WTC11 (cell line): ENCODE measurements at regions not wholly inside any gene's neighbourhood (a gene's known extent, or its start where the extent isn't known, plus 50 kb on each side); places are given as distances from the start of the nearest gene placed in this dataset.
"Not testable (repeated sequence)": the region's sequence is repeated elsewhere in the genome, so short reads cannot be mapped to it uniquely, and the experiment has no call there.

ENCODE experiments used
- ATAC-seq: fragments of 200-7000 bp; cut with Tn5 transposase; 2 replicates; pipeline ENCODE4 v1.10.0; 2021; ENCODE audit warnings: mild to moderate bottlenecking, moderate library complexity
- CTCF ChIA-PET: fragments of 300-600 bp; sonication (Branson Sonifier 250); formaldehyde crosslinking; loops from one replicate; lab custom pipeline; 2021; ENCODE audit warnings: antibody characterized with exemption; lab: Charles Lee
- POLR2A ChIA-PET: fragments of 350-600 bp; sonication (Branson Sonifier 250); formaldehyde crosslinking; loops from one replicate; lab custom pipeline; 2021; ENCODE audit warnings: antibody characterized with exemption; lab: Charles Lee
- DNase-seq: peaks from one replicate; pipeline ENCODE4 v3.0.0; 2021; ENCODE audit warnings: low spot score
- H3K27ac Mint-ChIP-seq: 2 replicates; pipeline ENCODE4 v1.8.0; 2021; ENCODE audit warnings: mixed read lengths
- H3K27me3 Mint-ChIP-seq: 2 replicates; pipeline ENCODE4 v1.8.0; 2021; ENCODE audit warnings: low read depth, mild to moderate bottlenecking, moderate library complexity, mixed read lengths
- H3K36me3 Mint-ChIP-seq: 2 replicates; pipeline ENCODE4 v1.8.0; 2021; ENCODE audit warnings: mixed read lengths
- H3K4me1 Mint-ChIP-seq: 2 replicates; pipeline ENCODE4 v1.8.0; 2022; ENCODE audit warnings: mixed read lengths
- H3K4me3 Mint-ChIP-seq: 2 replicates; pipeline ENCODE4 v1.8.0; 2021; ENCODE audit warnings: mild to moderate bottlenecking, moderate library complexity, mixed read lengths
- H3K9me3 Mint-ChIP-seq: 2 replicates; pipeline ENCODE4 v1.8.0; 2021; ENCODE audit warnings: mixed read lengths
- ATF6 ChIP-seq: sonication (generic); formaldehyde crosslinking; IDR thresholded peaks from 2 replicates; pipeline ENCODE4 v1.8.1; 2023; ENCODE audit warnings: mild to moderate bottlenecking, missing genetic modification reagents
- CBFB ChIP-seq: sonication (generic); formaldehyde crosslinking; IDR thresholded peaks from 2 replicates; pipeline ENCODE4 v1.8.1; 2022; ENCODE audit warnings: mild to moderate bottlenecking, low read depth, missing genetic modification reagents
- CREB1 ChIP-seq: sonication (generic); formaldehyde crosslinking; IDR thresholded peaks from 2 replicates; pipeline ENCODE4 v1.8.0; 2023; ENCODE audit warnings: mild to moderate bottlenecking, missing genetic modification reagents
- E2F1 ChIP-seq: sonication (generic); formaldehyde crosslinking; IDR thresholded peaks from 2 replicates; pipeline ENCODE4 v1.8.0; 2022; ENCODE audit warnings: mild to moderate bottlenecking, missing genetic modification reagents
- E2F5 ChIP-seq: sonication (generic); formaldehyde crosslinking; IDR thresholded peaks from 2 replicates; pipeline ENCODE4 v1.8.1; 2022; ENCODE audit warnings: mild to moderate bottlenecking, moderate library complexity, missing genetic modification reagents
- ETV6 ChIP-seq: sonication (generic); formaldehyde crosslinking; IDR thresholded peaks from 2 replicates; pipeline ENCODE4 v1.8.1; 2022; ENCODE audit warnings: mild to moderate bottlenecking, missing genetic modification reagents
- FOXP1 ChIP-seq: sonication (generic); formaldehyde crosslinking; IDR thresholded peaks from 2 replicates; pipeline ENCODE4 v1.8.0; 2022; ENCODE audit warnings: missing genetic modification reagents, mild to moderate bottlenecking, moderate library complexity, borderline replicate concordance
- GABPB1 ChIP-seq: sonication (generic); formaldehyde crosslinking; IDR thresholded peaks from 2 replicates; pipeline ENCODE4 v1.8.1; 2023; ENCODE audit warnings: mild to moderate bottlenecking, missing genetic modification reagents
- GTF2I ChIP-seq: fragments of 250-450 bp; sonication (Bioruptor Pico); conservative IDR thresholded peaks from 2 replicates; pipeline ENCODE4 v1.4.0; 2021; ENCODE audit warnings: mild to moderate bottlenecking
- HMGXB4 ChIP-seq: sonication (generic); formaldehyde crosslinking; IDR thresholded peaks from 2 replicates; pipeline ENCODE4 v1.8.1; 2023; ENCODE audit warnings: mild to moderate bottlenecking, moderate library complexity, missing genetic modification reagents
- NFE2L1 ChIP-seq: sonication (generic); formaldehyde crosslinking; IDR thresholded peaks from 2 replicates; pipeline ENCODE4 v1.8.1; 2023; ENCODE audit warnings: missing genetic modification reagents
- NFYB ChIP-seq: sonication (generic); formaldehyde crosslinking; conservative IDR thresholded peaks from 2 replicates; pipeline ENCODE4 v1.8.0; 2022; ENCODE audit warnings: low read depth, missing genetic modification reagents
- NR2C2 ChIP-seq: sonication (generic); formaldehyde crosslinking; IDR thresholded peaks from 2 replicates; pipeline ENCODE4 v1.8.0; 2022; ENCODE audit warnings: mild to moderate bottlenecking, missing genetic modification reagents
- OVOL2 ChIP-seq: fragments of 250-450 bp; sonication (Bioruptor Pico); IDR thresholded peaks from 2 replicates; pipeline ENCODE4 v1.9.0; 2021; ENCODE audit warnings: mild to moderate bottlenecking, borderline replicate concordance
- PREB ChIP-seq: sonication (generic); formaldehyde crosslinking; IDR thresholded peaks from 2 replicates; pipeline ENCODE4 v1.8.1; 2022; ENCODE audit warnings: mild to moderate bottlenecking, missing genetic modification reagents, moderate library complexity, borderline replicate concordance
- TP53 ChIP-seq: sonication (generic); formaldehyde crosslinking; IDR thresholded peaks from 2 replicates; pipeline ENCODE4 v1.8.1; 2023; ENCODE audit warnings: mild to moderate bottlenecking, missing genetic modification reagents
- ZBTB21 ChIP-seq: sonication (generic); formaldehyde crosslinking; IDR thresholded peaks from 2 replicates; pipeline ENCODE4 v1.8.1; 2023; ENCODE audit warnings: mild to moderate bottlenecking, missing genetic modification reagents, borderline replicate concordance
- ZNF219 ChIP-seq: sonication (generic); formaldehyde crosslinking; IDR thresholded peaks from 2 replicates; pipeline ENCODE4 v1.8.0; 2023; ENCODE audit warnings: missing genetic modification reagents, mild to moderate bottlenecking, borderline replicate concordance
- ZNF263 ChIP-seq: sonication (generic); formaldehyde crosslinking; IDR thresholded peaks from 2 replicates; pipeline ENCODE4 v1.8.1; 2022; ENCODE audit warnings: low read depth, mild to moderate bottlenecking, moderate library complexity, missing genetic modification reagents
- ZNF423 ChIP-seq: fragments of 250-450 bp; sonication (Bioruptor Pico); IDR thresholded peaks from 2 replicates; pipeline ENCODE4 v2.1.2; 2022; ENCODE audit warnings: mild to moderate bottlenecking, moderate library complexity
- ZNF671 ChIP-seq: fragments of 250-450 bp; sonication (Bioruptor Pico); IDR thresholded peaks from 2 replicates; pipeline ENCODE4 v1.8.0; 2021; ENCODE audit warnings: mild to moderate bottlenecking
- ZSCAN18 ChIP-seq: fragments of 250-450 bp; sonication (Bioruptor Pico); IDR thresholded peaks from 2 replicates; pipeline ENCODE4 v2.1.2; 2022; ENCODE audit warnings: mild to moderate bottlenecking, moderate library complexity

- H3K9me3 Mint-ChIP-seq: no peaks in the 10 kb centered on the region
- ATAC-seq (no peak), DNase-seq (no peak)
- H3K27ac Mint-ChIP-seq: no peak overlapping the region
- TF ChIP-seq PREB (CRISPR knock-in tag): no peak
- no peak for TF ChIP-seq ZNF219 (CRISPR knock-in tag)
- TF ChIP-seq CBFB (CRISPR knock-in tag): no peak
- TF ChIP-seq ETV6 (CRISPR knock-in tag): no peak
- no peak for TF ChIP-seq E2F1
- no peak for TF ChIP-seq GABPB1 (CRISPR knock-in tag)
- no peak for TF ChIP-seq ZBTB21 (CRISPR knock-in tag)
- no peak for TF ChIP-seq ZNF263
- no peak for TF ChIP-seq TP53
- TF ChIP-seq NR2C2 (CRISPR knock-in tag): no peak
- no peak for TF ChIP-seq HMGXB4
- TF ChIP-seq ZNF671: no peak
- no peak for TF ChIP-seq CREB1 (CRISPR knock-in tag)
- no peak for TF ChIP-seq E2F5
- POLR2A ChIA-PET: no interaction called here
- no peaks in the 10 kb centered on the region for H3K27me3 Mint-ChIP-seq
- CTCF ChIA-PET: no interaction called here
- H3K4me1 Mint-ChIP-seq: no peaks in the 10 kb centered on the region
- H3K36me3 Mint-ChIP-seq: no peaks in the 10 kb centered on the region
- no peak overlapping the region for H3K4me3 Mint-ChIP-seq
Measured at GRCh38 chrX:123108513-123109427, 75.3 kb upstream of the GRIA3 start.

- H3K4me1 Mint-ChIP-seq: no peaks in the 10 kb centered on the region
- ATAC-seq (no peak), DNase-seq (no peak)
- no peaks in the 10 kb centered on the region for H3K9me3 Mint-ChIP-seq
- no peak overlapping the region for H3K27ac Mint-ChIP-seq
- POLR2A ChIA-PET: no interaction called here
- no peaks in the 10 kb centered on the region for H3K36me3 Mint-ChIP-seq
- H3K4me3 Mint-ChIP-seq: no peak overlapping the region
- CTCF ChIA-PET: no interaction called here
- H3K27me3 Mint-ChIP-seq: no peaks in the 10 kb centered on the region
- TF ChIP-seq GTF2I (no peak), OVOL2 (CRISPR knock-in tag) (no peak), HMGXB4 (no peak), ZSCAN18 (CRISPR knock-in tag) (no peak), FOXP1 (CRISPR knock-in tag) (no peak), NFE2L1 (CRISPR knock-in tag) (no peak), NR2C2 (CRISPR knock-in tag) (no peak), ATF6 (CRISPR knock-in tag) (no peak), E2F1 (no peak), ZNF423 (no peak), NFYB (CRISPR knock-in tag) (no peak)
Measured at GRCh38 chrX:123121241-123121640, 62.8 kb upstream of the GRIA3 start.

- H3K27me3 Mint-ChIP-seq, H3K27ac Mint-ChIP-seq, CTCF ChIA-PET, H3K4me1 Mint-ChIP-seq, H3K4me3 Mint-ChIP-seq, H3K36me3 Mint-ChIP-seq, H3K9me3 Mint-ChIP-seq, ATAC-seq, POLR2A ChIA-PET, DNase-seq: not testable (repeated sequence)
Measured at GRCh38 chrX:123129805-123130204, 54.3 kb upstream of the GRIA3 start.
